Spleen (tissue), 7 donors: ENCODE measurements at regions not wholly inside any gene's neighbourhood (a gene's known extent, or its start where the extent isn't known, plus 50 kb on each side); places are given as distances from the start of the nearest gene placed in this dataset.

ENCODE experiments used
- CTCF ChIP-seq, 11 experiments: fragments of 200-600 bp in 7 of 11; fragments of 450-650 bp in 4 of 11; sonication (generic) in 4 of 11; IDR thresholded peaks in 8 of 11; conservative IDR thresholded peaks in 3 of 11; 1 replicate in 7 of 11; 2 replicates in 4 of 11; pipeline versions ENCODE4 v1.4.0 to v1.8.0; 2016 to 2021; ENCODE audit warnings: antibody characterized with exemption in 11 of 11, inconsistent platforms in 4 of 11, mild to moderate bottlenecking in 1 of 11
- POLR2A ChIP-seq, 3 donors: fragments of 450-650 bp; IDR thresholded peaks; one replicate each; pipeline ENCODE4 v1.5.1; 2017; ENCODE audit warnings: antibody characterized with exemption in 3 of 3, mild to moderate bottlenecking in 1 of 3
- POLR2AphosphoS5 ChIP-seq, 3 donors: sonication (generic); formaldehyde crosslinking; IDR thresholded peaks; one replicate each; pipeline ENCODE4 v1.5.1; 2017; ENCODE audit warnings: antibody characterized with exemption in 3 of 3
- donor health status: DM: no; HTN: no; CAD: no; lungs with moderate emphysema.
- donor health status: DM: no; HTN: no; CAD: no.
- donor health status: DM: no; HTN: no; CAD: no.

- TF ChIP-seq CTCF (IDR thresholded peaks at IDR 0.05 in 8 of 11, conservative IDR thresholded peaks at IDR 0.05 in 3 of 11), result no peak
- TF ChIP-seq POLR2A (IDR thresholded peaks at IDR 0.05), result no peak
- TF ChIP-seq POLR2AphosphoS5 (IDR thresholded peaks at IDR 0.05), result no peak
Observed at GRCh38 chr13:33752597-33752996, 65.4 kb upstream of the RFC3 start.
